ENCODE measurements at regions not wholly inside any gene's neighbourhood (a gene's known extent, or its start where the extent isn't known, plus 50 kb on each side); places are given as distances from the start of the nearest gene placed in this dataset.
"Not testable (repeated sequence)": the region's sequence is repeated elsewhere in the genome, so short reads cannot be mapped to it uniquely, and the experiment has no call there.

DNA sequence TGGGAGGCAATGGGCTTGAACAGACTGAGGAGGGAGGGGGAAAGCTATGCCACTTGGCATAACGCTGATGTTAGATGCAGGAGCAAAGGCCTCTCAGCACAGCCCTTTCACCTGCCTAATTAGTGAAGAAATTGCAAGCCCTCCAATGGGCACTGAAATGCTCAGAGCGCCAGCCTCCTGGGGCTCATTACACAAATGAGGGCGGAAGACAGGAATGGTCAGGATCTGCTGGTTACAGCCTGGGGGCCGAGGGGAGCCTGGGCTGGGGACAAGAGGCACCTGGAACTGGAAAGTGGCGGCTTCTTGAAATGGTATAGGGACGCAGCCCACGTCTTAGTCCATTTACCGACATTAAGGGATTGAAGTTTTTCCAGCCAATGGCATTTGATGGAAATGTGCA is 50.2 kb upstream of the PLET1 start:
- DNase-seq (ENCODE audit: low read depth, low spot score), result no peak

DNA sequence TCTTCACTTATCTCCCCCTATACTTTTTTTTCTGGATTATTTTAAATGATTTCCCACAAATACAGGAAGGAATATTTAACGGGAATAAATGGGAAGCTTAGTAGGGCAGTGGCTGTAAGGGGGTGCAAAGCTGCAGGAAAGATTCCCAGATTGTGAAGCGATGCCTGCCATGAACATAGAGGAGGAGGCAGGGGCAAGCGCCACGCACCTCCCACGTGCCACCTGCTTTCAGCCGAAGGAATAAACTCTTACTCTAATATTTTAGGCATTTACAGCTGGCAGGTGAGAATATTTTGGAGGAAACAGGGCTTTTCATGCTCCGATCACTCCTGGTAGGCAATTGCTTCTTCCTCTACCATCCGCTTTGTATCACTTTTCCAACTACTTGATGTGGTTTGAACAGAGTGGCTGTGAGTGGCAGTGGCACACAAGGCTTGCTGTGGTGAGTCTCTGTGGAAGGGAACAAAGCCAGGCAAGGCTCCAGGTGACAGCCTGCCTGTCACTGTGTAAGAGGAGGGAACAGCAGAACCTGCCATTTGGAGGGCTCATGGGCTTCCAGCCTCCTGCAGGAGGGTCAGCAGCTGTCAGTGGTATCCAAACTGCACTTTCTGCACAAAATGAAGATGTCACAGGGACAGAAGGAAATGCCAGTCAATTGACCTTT is 54.5 kb upstream of the PLET1 start:
- no peak for DNase-seq (ENCODE audit: low read depth, low spot score)

DNA sequence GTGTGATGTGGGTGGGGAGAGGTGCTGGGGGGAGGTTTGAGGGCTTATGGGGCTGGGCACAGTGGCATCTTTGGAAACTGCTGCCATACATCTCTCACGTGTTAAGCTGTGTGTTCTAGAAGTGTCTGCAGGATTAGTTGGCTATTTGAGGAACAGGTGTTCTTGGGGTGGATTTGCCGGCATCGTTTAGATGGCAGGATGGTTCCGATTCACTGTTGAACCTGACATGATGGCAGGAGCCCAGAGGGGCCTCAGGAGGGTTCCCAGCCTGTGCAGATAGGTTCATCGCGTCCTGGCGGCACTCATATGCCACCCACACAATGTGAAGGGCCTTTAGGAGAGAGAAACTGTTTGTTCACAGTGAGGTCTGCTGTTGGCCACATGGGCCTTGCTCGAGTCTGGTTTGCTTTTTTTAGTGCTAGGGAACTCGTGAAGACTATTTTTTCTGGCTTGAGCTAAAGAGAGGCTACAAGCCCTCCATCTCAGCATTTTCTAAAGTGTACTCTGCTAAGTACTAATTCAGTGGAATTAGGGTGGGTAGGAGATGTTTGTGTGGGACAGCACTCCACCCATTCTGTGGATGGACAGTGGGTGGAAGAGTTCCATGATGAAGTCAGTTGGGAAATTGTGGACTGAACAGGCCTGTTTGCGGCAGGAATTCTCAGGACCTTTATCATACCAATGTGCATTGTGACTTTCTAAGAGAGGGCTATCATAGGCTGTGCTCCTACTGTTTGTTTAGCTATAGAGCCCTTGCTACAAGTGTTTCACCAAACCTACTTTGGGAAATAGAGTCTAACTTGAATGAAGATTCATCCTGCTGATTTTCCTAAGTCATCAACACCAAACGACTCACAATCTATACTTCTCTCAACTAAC is 55.4 kb upstream of the PLET1 start:
- DNase-seq (ENCODE audit: low read depth, low spot score), result no peak

DNA sequence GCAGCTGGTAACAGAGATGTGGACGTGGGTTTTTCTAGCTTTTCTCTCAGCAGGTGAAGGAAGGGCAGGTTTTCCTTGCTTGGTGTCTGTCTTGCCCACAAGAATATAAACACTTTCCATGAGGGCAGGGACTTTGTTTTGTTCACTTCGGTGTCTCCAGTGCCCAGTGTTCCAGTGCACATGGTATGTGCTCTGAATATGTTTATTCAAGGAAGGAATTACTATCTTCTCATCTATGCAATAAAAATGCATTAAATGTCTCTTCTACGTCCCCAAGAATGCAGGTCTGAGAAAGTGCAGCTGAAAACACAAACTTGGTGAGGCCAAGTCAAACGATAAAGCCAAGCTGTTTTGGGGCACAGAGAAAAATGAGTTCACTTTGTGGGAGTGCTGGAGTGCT is 56.3 kb upstream of the PLET1 start:
- no peak for DNase-seq (ENCODE audit: low read depth, low spot score)

DNA sequence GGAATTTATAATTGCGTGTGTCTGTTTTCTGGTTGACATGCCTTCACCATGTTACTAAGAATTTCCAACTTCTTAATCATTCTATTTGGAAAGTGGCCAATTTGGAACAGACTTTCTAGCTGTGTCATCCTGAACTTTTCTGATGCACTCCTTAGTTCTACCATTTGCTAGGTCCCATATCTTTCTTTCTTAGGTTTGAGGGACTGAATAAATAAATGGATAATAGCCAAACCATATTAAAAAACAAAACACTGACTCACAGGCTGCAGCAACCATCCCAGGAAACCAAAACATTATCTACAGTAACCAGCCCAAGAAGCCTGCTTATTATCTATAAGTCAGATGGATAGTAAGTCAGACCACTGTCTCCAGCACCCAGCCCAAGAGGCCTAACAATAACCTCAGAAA is 57.5 kb upstream of the PLET1 start:
- DNase-seq (ENCODE audit: low read depth, low spot score), result no peak

DNA sequence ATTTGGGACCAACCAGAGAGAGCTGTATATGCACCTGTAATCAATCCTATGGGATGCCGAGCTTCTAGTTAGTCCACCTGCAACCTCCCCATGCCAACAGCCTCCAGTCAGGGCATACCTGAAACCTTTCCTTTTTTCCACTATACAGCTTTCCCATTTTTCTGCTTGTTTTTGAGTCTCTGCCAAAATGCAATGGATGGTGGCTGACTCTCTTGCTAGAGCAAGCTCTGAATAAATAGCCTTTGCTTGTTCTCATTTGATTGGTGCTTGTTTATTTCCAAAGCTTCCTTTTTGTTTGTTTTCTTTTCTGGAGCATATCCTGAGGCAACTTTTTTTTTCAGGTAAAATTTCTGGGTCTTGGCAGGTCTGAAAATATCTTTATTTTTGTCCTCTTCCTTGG is 58.0 kb upstream of the PLET1 start:
- DNase-seq (ENCODE audit: low read depth, low spot score), result no peak

DNA sequence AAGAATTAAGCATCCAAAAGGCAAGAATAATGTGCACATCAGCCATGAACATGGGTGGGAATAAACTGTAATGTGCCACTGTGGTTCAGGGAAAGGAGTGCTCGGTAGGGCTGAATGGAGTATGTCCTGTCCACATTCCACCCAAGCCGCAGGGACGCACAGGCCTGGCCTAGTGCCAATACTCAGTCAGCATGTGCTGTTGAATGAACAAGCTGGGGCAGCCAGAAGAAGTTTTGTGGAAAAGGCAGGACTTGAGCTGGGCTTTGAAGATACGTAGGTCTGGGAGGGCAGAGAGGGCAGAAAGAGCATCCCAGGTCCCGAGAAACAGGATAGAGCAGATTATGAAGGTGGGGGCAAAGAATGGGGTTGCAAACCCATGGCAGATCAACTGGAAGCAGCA is 60.0 kb upstream of the PLET1 start:
- DNase-seq (ENCODE audit: low read depth, low spot score), result no peak

DNA sequence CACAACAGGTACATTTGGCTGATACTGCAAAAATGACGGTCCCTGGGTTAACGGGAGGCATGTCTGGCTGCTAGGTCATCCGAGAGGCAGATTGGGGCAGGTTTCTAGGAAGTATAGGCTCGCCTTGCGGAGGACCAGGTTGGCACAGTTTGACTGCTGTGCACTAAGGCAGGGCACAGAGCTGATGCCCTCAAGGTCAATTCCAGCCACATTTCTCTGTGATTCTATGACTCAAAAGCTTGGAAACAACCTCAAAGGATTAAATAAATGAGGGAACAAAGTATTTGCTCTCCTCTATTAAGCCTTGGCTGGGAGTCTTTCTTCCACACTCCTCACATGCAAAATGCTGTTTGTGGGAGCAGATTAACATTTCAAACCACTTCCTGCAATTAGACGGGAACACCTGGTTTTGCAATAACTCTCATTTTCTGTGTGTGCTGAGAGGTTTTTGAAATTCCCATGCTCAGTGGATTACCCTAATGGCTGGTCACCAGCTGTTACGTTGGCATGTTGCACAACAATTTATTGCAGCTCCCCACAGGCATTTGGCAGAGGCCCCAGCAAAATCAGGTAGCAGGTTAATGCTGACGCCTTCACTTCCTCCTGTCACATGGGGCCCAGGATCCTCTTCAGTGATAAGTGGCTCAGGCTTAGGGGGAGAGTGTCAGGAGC is 61.0 kb upstream of the PLET1 start:
- DNase-seq (ENCODE audit: low read depth, low spot score), result peak; percentile 33

DNA sequence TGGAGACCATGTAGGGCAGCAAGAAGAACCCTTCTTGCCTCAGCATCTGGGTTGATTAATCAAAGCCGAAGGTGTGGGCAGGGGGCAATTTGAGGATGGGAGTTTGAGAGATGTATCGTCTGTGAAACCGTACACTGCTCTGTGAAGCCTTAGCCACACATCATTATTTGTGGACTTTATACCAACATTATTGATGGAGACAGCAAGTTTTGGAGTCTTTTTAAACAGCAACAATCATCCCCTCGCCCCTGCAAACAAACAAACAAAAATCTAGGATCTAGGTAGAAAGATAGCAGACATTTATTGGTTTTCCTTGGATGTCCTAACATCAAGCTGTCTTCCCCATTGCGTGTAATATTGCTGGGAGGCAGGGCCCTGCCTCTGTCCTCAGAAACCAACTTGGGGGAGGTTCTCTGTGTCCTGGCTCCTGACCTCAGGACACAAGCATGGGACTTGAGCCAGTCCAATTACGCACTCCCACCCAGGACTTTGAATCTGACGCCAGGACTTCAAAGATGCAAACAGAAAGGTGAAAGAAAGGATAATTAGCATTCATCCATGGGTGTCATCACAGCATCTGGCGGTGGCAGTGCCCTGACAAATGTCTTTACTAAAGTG is 61.6 kb upstream of the PLET1 start:
- DNase-seq (ENCODE audit: low read depth, low spot score), result no peak

DNA sequence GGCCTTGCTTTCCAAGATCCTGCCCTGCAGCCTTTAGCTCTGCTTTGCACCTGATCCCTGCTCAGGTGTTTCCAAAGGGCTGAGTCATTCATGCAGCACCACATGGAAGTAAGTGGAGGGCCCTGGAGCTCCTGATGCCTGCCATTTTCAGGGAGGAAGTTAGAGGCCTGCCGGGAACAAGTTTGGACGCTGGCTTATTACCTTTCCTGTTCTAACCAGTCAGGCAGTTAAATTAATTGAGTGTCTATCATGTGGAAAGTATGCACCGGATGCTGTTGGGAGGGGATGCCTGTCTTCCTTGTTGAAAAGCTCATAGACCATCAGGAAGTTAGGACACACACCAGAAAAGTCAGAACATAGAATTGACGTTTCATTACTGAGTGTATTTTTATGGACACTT is 73.7 kb upstream of the PLET1 start:
- DNase-seq (ENCODE audit: low read depth, low spot score), result no peak

DNA sequence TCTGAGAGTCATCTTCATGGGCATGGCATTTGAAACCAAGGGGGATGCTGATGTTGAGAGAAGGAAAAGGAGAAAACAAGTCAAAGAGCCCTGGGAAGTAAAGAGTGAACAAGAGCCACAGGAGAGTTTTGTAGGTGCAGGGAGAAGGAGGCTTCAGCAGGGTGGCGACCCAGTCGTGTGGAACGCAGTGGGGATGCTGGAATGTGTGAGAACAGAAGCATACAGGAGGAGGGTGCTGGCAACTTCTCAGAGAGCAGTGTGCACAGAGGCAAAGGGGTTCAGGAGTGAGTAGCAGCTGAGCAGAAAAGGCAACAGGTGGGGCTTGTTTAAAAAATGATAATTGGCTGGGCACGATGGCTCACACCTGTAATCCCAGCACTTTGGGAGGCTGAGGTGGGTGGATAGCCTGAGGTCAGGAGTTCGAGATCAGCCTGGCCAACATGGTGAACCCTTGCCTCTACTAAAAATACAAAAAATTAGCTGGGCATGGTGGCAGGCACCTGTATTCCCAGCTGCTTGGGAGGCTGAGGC is 75.8 kb upstream of the PLET1 start:
- no peak for DNase-seq (ENCODE audit: low read depth, low spot score)

DNA sequence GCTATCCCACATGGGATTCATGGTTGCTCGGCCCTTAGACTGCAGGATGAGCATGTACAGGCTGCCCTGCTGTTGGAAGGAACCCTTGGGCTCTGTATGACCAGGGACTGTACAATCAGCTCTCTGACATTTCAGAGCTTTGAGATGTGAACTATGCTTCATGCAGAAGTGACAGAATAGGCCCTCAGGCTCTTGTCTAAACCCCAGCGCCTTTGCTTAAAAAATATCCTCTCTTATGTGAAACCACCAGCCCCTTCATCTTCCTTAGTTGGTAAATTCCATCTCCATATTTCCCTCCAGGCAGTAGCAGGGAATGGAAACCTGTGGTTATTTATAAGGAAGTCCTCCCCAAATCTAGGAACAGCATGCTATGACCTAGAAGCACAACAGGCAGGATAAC is 78.9 kb upstream of the PLET1 start:
- no peak for DNase-seq (ENCODE audit: low read depth, low spot score)

DNA sequence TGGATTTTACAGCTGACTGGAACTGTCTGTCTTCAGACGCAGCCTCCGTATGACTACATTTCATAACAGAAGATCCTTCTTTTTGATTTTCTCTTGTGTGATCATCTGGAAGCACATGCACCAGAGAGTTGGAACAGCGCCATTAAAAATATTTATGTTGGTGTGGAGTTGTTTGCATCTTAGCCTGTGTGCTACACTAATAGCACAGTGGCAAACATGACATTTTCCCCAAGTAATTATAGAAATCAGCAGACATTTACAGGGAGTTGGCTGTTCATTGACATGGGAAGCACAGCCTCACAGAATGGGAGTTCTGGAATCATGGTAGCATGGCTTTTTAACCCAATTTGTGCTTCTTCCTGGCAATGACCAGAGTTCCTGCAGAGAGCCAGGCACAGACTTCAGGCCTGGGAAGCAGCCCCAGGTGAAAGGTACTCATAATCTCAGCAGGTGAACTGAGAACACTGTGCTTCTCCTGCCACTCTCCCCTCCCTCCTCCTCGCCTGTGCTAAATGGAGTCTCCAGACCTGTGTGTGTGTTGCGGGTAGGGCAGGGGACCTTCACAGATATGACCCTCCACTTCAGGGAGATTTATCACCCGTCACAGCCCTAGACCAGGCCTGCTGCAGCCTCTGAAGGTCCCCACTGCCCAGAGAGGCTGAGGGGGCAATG is 82.8 kb upstream of the PLET1 start:
- no peak for DNase-seq (ENCODE audit: low read depth, low spot score)

DNA sequence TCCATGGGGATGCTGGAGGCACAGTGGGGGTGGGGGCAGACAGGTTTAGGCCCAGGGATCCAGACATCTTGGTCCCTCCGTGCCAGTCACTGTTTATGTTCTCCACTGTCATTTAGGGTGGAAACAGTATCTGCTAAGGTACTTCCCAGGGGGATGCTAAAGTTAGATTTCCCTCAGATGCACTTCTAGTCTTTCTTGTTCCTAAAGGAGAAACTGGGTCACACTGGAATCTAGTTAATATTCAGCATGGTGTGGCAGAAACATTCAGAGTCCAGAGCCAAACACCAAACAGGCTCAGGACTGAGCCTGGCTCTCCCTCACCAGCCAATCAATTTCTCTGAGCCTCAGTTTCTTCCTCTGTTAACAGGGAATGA is 83.4 kb upstream of the PLET1 start:
- DNase-seq (ENCODE audit: low read depth, low spot score), result no peak

DNA sequence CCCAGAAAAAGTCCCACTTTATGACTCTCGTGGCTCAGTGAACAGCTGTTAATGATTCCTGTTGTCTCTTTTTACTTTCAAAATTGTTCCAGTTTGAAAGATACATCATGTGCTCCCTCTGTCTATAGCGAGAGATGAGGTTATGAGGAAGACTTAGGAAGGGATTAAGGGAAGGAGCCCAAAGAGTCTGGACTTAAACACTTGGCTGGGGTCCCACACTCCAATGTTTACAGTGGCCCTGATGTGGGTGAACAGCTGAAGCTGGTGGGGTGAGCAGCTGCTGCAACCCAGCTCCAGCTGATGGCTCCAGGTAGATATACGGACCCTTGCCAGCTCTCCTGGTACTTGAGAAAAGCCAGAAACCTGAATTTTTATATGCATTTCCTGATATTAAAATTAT is 84.5 kb upstream of the PLET1 start:
- DNase-seq (ENCODE audit: low read depth, low spot score), result no peak

DNA sequence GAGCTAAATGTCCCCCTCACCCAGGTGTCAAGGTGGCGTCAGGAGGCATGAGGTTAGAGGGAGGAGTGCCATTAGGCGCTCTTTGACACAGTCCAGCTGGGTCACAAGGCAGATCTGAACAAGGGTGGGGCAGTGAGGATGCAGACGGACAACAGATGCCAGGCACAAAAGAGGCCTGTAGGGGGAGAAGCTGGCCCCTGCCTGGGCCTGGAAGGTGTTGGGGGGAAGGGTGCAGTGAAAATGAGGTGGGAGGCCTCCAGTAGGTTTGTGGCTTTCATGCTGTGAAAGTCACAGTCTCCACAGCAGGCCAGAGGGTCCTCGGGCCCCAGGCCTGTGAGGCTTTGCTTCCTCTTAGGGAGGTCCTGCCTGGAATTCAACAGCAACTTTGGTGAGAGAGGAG is 85.0 kb upstream of the PLET1 start:
- DNase-seq (ENCODE audit: low read depth, low spot score), result no peak

DNA sequence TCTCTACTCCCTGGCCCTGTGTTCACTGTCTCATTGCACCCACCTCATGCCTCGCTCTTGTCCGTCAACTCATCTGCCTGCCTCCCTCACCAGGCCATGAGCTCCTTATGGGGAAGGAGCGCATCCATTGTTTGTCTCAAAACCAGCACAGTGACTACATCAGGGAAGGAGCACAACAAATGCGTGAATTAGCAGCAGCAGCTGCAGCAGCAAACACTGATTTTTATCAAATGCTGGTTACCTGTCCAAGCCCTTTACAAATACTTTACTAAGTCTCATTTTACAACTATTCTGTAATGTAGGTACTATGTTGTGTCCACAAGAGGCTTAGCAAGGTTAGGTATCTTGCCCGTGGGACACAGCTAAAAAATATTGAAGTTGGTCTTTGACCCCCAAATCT is 85.9 kb upstream of the PLET1 start:
- DNase-seq (ENCODE audit: low read depth, low spot score), result no peak

DNA sequence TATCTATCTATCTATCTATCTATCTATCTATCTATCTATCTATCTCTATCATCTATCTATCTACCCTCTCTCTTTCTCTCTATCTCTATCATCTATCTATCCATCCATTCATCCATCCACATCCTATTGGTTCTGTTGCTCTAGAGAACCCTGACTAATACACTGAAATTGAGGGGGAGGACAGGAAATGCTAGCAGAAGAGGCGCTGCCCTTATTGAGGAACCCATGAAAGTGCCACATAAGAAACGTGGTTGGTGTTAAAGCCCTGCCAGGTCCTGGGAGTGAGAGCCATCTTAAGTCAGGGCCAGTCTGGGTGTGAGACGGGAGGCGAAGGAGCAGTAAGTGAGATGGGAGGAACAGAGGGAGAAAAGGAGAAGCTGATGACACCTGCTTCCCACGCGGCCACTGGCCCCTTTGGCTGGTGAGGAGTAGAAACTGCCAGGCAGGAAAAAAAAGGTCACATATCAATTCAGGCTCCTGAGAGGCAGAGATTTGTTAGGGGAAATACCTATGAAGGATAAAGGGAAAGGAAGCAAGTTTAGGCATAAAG is 87.9 kb upstream of the PLET1 start:
- no peak for DNase-seq (ENCODE audit: low read depth, low spot score)

DNA sequence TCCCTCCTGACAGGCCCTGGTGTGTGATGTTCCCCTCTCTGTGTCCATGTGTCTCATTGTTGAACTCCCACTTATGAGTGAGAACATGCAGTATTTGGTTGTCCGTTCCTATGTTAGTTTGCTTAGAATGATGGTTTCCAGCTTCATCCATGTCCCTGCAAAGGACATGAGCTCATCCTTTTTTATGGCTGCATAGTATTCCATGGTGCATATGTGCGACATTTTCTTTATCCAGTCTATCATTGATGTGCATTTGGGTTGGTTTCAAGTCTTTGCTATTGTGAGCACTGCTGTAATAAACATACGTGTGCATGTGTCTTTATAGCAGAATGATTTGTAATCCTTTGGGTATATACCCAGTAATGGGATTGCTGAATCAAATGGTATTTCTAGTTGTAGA is 90.8 kb upstream of the PLET1 start:
- not testable (repeated sequence) for DNase-seq (ENCODE audit: low read depth, low spot score)

DNA sequence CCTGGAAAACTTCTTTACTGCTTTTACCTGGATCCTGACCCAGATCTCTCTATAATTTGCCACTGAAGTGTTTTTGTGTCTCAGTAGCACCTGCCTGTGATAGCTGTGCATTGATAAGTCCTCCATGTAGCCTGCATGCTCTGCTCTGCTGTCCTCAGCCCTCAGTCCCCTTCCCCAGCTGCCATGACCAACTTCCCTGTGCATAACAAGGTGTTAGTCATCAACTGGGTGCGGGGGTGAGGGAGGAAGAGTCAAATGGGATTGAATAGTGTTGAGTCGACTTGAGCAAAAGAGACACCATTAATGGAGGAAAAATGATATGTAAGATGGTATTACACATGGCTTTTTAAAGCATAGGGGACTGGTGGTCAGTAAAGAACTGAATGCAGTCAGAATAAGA is 92.2 kb upstream of the PLET1 start:
- DNase-seq (ENCODE audit: low read depth, low spot score), result no peak

DNA sequence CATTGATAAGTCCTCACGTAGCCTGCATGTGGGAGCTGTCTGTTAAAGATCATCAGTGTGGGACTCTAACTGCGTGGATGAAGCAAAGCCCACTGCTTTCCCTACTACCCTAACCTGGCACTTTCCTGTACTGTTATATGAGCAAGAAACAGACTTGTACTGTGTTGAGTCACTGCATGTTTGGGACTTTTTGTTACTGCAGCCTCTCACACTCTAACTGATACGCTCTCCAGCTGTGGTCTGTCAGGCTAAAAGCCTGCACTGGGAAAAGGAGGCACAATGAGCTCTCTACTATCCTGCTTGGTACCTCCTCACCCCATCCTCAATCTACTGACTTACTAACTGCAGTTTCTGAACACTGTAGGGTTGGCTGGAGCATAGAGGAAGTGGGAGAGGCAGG is 93.7 kb upstream of the PLET1 start:
- no peak for DNase-seq (ENCODE audit: low read depth, low spot score)
